ENCODE measurements at regions not wholly inside any gene's neighbourhood (a gene's known extent, or its start where the extent isn't known, plus 50 kb on each side); places are given as distances from the start of the nearest gene placed in this dataset.
"Not testable (repeated sequence)": the region's sequence is repeated elsewhere in the genome, so short reads cannot be mapped to it uniquely, and the experiment has no call there.

DNA sequence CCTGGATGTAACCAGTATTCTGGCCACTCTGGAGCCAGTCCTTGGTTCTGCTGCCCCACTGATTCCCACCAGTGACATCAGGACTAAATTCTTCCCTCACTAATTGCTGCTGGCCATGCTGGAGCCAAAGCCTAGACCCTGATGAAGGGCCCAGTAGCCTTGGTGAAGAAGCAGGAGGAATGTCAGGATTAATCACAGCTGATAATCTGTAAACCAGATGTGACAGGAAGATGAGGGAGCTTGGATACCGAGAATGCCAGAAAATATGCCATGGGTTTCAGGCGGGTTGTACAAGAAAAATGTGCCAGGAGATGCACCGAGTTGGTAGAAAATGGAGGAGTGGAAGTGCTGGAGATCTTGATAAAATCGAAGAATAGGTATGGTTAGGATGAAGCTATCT lies 119.0 kb upstream of the PPP2R5A start:
- TF ChIP-seq, protein P1, sequence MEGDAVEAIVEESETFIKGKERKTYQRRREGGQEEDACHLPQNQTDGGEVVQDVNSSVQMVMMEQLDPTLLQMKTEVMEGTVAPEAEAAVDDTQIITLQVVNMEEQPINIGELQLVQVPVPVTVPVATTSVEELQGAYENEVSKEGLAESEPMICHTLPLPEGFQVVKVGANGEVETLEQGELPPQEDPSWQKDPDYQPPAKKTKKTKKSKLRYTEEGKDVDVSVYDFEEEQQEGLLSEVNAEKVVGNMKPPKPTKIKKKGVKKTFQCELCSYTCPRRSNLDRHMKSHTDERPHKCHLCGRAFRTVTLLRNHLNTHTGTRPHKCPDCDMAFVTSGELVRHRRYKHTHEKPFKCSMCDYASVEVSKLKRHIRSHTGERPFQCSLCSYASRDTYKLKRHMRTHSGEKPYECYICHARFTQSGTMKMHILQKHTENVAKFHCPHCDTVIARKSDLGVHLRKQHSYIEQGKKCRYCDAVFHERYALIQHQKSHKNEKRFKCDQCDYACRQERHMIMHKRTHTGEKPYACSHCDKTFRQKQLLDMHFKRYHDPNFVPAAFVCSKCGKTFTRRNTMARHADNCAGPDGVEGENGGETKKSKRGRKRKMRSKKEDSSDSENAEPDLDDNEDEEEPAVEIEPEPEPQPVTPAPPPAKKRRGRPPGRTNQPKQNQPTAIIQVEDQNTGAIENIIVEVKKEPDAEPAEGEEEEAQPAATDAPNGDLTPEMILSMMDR (conservative IDR thresholded peaks at IDR 0.05; ENCODE audit: low read depth, low read length): no peak
- no peak for DNase-seq (ENCODE audit: low read depth)
- no peak overlapping the region for H3K4me3 ChIP-seq (ENCODE audit: low read length)

DNA sequence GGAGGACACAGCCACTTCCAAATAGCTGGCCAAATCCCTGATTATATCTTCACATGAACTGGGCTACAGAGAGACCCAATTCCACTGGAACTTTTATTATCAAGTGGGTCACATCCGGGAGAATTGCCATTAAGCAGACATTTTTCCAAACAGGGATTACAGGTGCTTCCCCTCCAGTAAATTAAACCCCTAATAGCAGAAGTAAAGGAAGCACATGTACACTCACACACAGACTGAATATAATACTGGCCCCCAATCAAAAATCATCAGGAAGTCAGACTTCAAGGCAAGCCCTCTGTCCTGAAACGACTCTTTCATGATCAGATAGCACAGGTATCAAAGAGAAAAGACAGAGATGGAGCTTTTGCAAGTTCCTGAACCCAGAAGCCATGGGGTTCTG lies 118.6 kb upstream of the PPP2R5A start:
- no peak overlapping the region for H3K4me3 ChIP-seq (ENCODE audit: low read length)
- TF ChIP-seq, protein P1 (conservative IDR thresholded peaks at IDR 0.05; ENCODE audit: low read depth, low read length): no peak
- DNase-seq (ENCODE audit: low read depth): no peak

DNA sequence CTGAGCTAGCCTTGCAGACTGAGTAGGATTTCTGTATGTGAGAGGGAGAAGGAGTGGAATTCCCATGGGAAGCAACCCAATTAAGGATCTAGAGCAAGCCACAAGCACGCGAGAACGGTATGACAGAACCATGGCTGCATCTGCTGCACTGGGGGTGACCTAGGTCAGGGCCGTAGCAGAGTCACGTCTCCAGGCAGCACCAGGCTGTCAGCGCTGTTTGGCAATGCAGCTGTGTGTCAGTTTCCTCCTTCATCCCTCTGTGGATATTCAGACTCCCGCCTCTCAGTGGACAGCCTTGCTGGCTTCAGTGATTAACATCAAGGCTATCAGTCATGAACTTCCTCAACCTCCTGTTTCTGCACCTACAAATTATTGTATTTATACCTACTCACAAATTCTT lies 118.1 kb upstream of the PPP2R5A start:
- H3K4me3 ChIP-seq (ENCODE audit: low read length): no peak overlapping the region
- peak; percentile 32 for DNase-seq (ENCODE audit: low read depth)
- TF ChIP-seq, protein P1 (conservative IDR thresholded peaks at IDR 0.05; ENCODE audit: low read depth, low read length): no peak

DNA sequence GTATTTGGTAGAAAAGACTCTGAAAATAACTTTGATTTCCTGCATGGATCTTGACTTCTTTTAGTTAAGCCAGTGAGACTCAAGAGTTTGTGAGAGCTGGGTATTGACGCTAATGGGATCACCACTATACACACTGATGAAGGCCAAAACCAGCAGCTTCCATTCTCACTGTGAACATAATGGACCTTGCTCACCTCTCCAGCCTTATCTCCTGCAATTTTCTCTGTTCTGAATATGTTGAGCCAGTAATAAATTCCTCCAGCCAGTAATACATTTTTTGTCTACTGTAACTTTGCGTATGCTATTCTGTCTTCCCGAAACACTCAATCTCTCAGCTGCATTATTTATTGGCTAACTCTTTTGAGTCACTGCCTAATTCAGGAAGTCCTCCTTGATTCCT lies 111.6 kb upstream of the PPP2R5A start:
- H3K4me3 ChIP-seq (ENCODE audit: low read length): no peak overlapping the region
- TF ChIP-seq, protein P1 (conservative IDR thresholded peaks at IDR 0.05; ENCODE audit: low read depth, low read length): no peak
- no peak for DNase-seq (ENCODE audit: low read depth)

DNA sequence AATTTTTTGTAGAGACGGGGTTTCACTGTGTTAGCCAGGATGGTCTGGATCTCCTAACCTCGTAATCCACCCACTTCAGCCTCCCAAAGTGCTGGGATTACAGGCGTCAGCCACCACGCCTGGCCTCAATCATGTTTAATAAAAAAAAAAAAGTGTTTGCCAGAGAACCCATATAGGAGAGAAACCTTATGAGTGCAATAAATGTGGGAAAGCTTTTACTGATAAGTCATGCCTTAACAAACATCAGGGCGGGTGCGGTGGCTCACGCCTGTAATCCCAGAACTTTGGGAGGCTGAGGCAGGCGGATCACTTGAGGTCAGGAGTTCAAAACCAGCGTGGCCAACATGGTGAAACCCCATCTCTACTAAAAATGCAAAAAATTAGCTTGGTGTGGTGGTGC lies 110.9 kb upstream of the PPP2R5A start:
- H3K4me3 ChIP-seq (ENCODE audit: low read length); DNase-seq (ENCODE audit: low read depth): not testable (repeated sequence)

DNA sequence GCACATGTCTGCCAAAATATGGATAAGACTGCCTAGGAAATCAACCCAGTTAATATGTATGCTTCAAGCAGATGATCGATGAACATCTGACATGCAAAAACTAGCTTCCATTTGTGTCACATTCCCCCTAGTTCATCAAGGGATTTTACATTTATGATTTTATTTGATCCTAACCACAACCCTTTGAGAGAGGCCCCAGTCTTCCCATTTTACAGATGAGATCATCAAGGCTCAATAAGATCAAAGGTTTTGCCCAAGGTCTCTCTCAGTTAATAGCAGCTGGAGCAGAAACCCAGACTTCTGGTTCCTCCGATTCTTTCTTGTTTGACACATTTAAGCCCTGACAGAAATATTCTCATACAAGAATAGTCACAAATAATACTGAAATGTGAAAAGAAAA lies 107.7 kb upstream of the PPP2R5A start:
- TF ChIP-seq, protein P1 (conservative IDR thresholded peaks at IDR 0.05; ENCODE audit: low read depth, low read length): no peak
- no peak for DNase-seq (ENCODE audit: low read depth)
- no peak overlapping the region for H3K4me3 ChIP-seq (ENCODE audit: low read length)

DNA sequence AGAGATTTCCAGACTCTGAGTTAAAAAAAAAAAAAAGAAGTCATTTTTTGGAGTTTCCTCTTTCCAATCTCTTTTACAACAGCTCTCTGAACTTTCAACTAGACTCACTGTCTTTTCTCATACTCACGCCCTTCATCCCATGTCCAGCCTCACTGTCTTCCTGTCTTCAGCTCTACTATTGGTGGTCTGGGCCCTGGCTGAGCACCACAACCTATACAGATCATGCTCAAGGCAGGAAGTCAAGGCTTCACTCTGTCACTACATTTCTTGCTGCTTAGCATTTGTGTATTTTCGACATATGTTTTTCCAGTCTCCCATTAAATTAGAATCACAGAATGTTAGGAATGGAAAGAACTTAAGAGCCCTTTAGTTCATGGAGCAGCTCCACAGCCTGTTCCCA lies 106.4 kb upstream of the PPP2R5A start:
- no peak overlapping the region for H3K4me3 ChIP-seq (ENCODE audit: low read length)
- TF ChIP-seq, protein P1 (conservative IDR thresholded peaks at IDR 0.05; ENCODE audit: low read depth, low read length): no peak
- no peak for DNase-seq (ENCODE audit: low read depth)
